Activated naive CD8-positive, alpha-beta T cell (primary cell): ENCODE measurements at regions not wholly inside any gene's neighbourhood (a gene's known extent, or its start where the extent isn't known, plus 50 kb on each side); places are given as distances from the start of the nearest gene placed in this dataset.
"Not testable (repeated sequence)": the region's sequence is repeated elsewhere in the genome, so short reads cannot be mapped to it uniquely, and the experiment has no call there.

Experiments used
- H3K27ac Mint-ChIP-seq: one replicate; pipeline ENCODE4 v1.8.0; 2021; ENCODE audit warnings: mixed read lengths
- H3K27me3 Mint-ChIP-seq: one replicate; pipeline ENCODE4 v1.8.0; 2021; ENCODE audit warnings: mixed read lengths
- H3K36me3 Mint-ChIP-seq: one replicate; pipeline ENCODE4 v1.8.0; 2021; ENCODE audit warnings: mixed read lengths
- H3K4me1 Mint-ChIP-seq: one replicate; pipeline ENCODE4 v1.8.0; 2021; ENCODE audit warnings: low read depth, mixed read lengths
- H3K4me3 Mint-ChIP-seq: one replicate; pipeline ENCODE4 v1.8.0; 2021; ENCODE audit warnings: mild to moderate bottlenecking, mixed read lengths
- H3K9me3 Mint-ChIP-seq: one replicate; pipeline ENCODE4 v1.8.0; 2021; ENCODE audit warnings: low read depth, mixed read lengths

DNA sequence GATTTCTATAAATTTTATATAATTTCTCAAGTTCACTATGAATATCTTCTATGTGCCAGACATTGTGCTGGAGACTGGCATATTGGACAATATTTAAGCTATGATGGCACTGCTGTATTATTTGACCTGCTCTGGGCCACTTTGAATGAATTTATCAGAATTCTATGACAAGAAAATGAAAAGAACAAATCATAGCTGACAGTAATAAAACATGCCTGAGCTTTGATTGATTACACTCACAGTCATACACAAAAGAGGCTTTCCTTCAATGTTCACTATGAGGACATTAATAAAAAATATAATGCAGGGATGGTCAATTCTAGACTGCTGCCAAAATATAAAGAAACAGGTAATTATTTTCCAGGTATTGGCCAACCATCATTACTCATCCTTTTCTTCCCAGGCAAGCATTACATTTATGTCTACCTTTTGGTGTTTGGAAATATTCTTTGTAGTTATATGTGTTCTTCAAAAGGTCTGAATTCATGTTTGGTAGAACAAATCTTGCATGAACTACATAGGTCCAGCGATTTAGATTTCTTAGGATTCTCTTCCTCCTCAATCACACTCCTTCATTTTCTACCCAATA lies 81.0 kb upstream of the ALCAM start:
- no peaks in the 10 kb centered on the region for H3K9me3 Mint-ChIP-seq
- no peak overlapping the region for H3K4me3 Mint-ChIP-seq
- H3K27me3 Mint-ChIP-seq = no peaks in the 10 kb centered on the region
- H3K36me3 Mint-ChIP-seq = no peaks in the 10 kb centered on the region
- H3K27ac Mint-ChIP-seq = no peak overlapping the region
- no peaks in the 10 kb centered on the region for H3K4me1 Mint-ChIP-seq

DNA sequence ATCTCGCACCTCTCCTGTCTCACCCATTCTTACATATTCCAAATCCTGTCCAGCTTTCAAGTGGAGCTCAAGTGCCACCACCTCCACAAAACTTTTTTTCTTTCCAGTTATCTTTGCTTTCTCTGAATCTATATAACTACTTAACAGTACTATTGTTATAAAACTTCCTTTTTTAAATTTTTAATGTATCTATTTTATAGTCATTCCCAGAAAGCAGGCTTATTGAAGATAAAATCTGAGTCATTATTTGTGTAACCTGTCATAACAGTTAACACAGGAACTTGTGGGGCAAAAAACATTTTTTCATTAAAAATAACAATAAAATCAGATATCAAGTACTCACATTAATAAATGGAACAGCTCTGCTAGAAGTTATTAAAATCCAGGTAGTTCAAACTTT lies 73.3 kb upstream of the ALCAM start:
- Mint-ChIP-seq H3K4me3 (no peak overlapping the region), H3K4me1 (no peaks in the 10 kb centered on the region), H3K36me3 (no peaks in the 10 kb centered on the region), H3K27ac (no peak overlapping the region), H3K9me3 (peaks cover 8% of the 10 kb centered on the region), H3K27me3 (peaks cover 6% of the 10 kb centered on the region)

DNA sequence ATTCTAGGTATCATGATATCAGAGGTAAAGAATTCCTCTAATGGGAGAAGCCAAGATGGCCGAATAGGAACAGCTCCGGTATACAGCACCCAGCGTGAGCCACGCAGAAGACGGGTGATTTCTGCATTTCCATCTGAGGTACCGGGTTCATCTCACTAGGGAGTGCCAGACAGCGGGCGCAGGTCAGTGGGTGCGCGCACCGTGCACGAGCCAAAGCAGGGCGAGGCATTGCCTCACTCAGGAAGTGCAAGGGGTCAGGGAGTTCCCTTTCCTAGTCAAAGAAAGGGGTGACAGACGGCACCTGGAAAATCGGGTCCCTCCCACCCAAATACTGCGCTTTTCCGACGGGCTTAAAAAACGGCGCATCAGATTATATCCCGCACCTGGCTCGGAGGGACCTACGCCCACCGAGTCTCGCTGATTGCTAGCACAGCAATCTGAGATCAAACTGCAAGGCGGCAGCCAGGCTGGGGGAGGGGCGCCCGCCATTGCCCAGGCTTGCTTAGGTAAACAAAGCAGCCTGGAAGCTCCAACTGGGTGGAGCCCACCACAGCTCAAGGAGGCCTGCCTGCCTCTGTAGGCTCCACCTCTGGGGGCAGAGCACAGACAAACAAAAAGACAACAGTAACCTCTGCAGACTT lies 70.4 kb upstream of the ALCAM start:
- not testable (repeated sequence) for H3K36me3 Mint-ChIP-seq, H3K4me3 Mint-ChIP-seq, H3K27ac Mint-ChIP-seq

DNA sequence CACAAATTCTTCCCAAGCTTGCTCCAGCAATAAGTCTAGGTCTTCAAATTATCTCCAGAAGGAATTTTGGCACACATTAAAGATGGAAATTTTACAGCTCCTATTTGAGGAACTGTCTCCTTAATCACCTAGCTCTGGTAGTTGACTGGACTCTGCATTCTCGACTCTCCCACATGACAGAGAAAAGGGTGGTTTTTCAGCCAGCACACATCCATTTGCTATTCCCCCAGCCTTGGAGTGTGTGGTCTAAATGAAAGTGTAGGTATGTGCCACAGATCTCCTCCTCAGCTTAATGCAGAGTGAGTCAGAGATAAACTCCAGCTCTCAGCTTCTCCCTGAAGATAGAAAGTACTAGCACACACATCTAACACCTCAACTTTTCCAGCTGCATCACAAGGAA lies 62.2 kb upstream of the ALCAM start:
- H3K27ac Mint-ChIP-seq = no peak overlapping the region
- no peak overlapping the region for H3K4me3 Mint-ChIP-seq
- H3K9me3 Mint-ChIP-seq = peaks cover 15% of the 10 kb centered on the region
- H3K27me3 Mint-ChIP-seq = peaks cover 2% of the 10 kb centered on the region
- H3K4me1 Mint-ChIP-seq = no peaks in the 10 kb centered on the region
- H3K36me3 Mint-ChIP-seq = no peaks in the 10 kb centered on the region

More for the DNA sequence above, 70.4 kb upstream of the ALCAM start:
- H3K27me3 Mint-ChIP-seq, H3K9me3 Mint-ChIP-seq, H3K4me1 Mint-ChIP-seq: not testable (repeated sequence)

DNA sequence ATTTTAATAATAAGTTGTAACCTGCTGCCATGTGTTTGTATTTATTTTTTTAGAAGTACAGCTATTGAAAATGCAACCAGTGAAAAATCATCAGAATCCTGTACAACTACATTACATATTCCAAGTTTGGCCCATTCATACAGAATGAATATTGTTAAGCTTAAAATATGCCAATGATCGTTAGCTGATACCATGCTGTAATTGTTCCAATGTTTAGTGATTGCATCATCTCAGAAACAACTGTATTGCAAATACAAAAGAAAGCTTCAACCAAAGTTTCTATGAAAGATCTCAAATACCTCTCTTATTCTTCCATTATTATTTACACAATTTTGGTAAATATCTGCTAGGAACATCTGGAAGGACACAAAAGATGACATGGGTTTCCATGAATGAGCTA lies 51.6 kb upstream of the ALCAM start:
- H3K36me3 Mint-ChIP-seq = no peaks in the 10 kb centered on the region
- H3K27me3 Mint-ChIP-seq = no peaks in the 10 kb centered on the region
- no peak overlapping the region for H3K27ac Mint-ChIP-seq
- H3K4me1 Mint-ChIP-seq = no peaks in the 10 kb centered on the region
- H3K9me3 Mint-ChIP-seq = no peaks in the 10 kb centered on the region
- no peak overlapping the region for H3K4me3 Mint-ChIP-seq

DNA sequence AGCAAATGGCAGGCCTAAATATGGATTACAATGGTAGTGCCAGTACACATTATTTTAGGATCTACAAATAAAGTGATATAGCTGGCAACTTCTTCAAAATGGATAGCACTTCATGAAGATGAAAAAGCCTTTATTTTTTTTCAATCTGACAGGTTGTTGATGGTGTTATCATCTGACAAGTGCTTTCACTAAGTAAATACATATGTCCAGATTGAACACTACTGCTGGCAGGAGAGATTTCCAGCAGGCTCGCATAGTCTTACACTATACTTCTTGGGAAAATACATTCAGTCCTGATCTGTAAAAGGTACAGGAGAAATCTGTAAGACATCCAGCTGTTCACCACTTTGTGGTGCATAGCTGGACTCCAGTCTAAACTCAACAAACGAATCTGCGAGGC lies 50.9 kb upstream of the ALCAM start:
- no peaks in the 10 kb centered on the region for H3K4me1 Mint-ChIP-seq

DNA sequence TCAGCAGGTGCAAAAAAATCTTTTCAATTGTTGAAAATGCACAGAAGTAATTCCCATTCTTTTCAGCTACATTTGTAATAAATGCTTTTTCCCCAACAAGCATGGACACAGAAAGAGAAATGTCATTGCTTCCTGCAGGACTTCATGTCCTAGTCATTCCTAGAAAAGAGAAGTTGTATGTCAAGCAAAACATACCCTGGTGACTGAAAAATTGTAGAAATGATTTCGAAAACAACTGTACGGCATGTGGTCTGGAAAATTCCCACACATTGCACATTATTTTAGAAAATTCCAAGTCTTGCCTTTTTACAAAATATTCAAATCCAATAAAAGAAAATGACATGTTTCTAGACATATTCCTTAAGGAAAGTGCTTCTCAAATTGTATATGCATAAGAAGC lies 50.4 kb upstream of the ALCAM start:
- H3K4me1 Mint-ChIP-seq = no peaks in the 10 kb centered on the region
- no peaks in the 10 kb centered on the region for H3K9me3 Mint-ChIP-seq
- no peak overlapping the region for H3K4me3 Mint-ChIP-seq
- H3K36me3 Mint-ChIP-seq = no peaks in the 10 kb centered on the region
- H3K27ac Mint-ChIP-seq = no peak overlapping the region
- H3K27me3 Mint-ChIP-seq = no peaks in the 10 kb centered on the region

More for the DNA sequence above, 50.9 kb upstream of the ALCAM start:
- Mint-ChIP-seq H3K4me3 (no peak overlapping the region), H3K36me3 (no peaks in the 10 kb centered on the region), H3K27me3 (no peaks in the 10 kb centered on the region), H3K9me3 (no peaks in the 10 kb centered on the region), H3K27ac (no peak overlapping the region)
